ENCODE measurements at regions not wholly inside any gene's neighbourhood (a gene's known extent, or its start where the extent isn't known, plus 50 kb on each side); places are given as distances from the start of the nearest gene placed in this dataset.

- ChIA-PET POLR2A (no interaction called here), CTCF (no interaction called here)
- H3K4me1 Mint-ChIP-seq, result peaks cover 13% of the 10 kb centered on the region
- H3K9me3 Mint-ChIP-seq (ENCODE audit: insufficient read depth), result peaks cover 4% of the 10 kb centered on the region
- no peaks in the 10 kb centered on the region for H3K36me3 ChIP-seq (replicated peaks in 1 of 2; ENCODE audit: control extremely low read depth in 1 of 2, control insufficient read depth in 1 of 2, extremely low read depth in 1 of 2, insufficient read depth in 2 of 2, low read length in 1 of 2)
- no peak for ATAC-seq (ENCODE audit: low read depth)
- H3K4me2 ChIP-seq (replicated peaks; ENCODE audit: low read depth, low read length, poor library complexity, severe bottlenecking), result no peak overlapping the region
- WGBS (ENCODE audit: insufficient coverage), result 100% methylated on average over 1 of the region's 1 CpG
- peaks cover 2 to 3% of the 10 kb centered on the region in 2 donors for H3K4me1 ChIP-seq (ENCODE audit: control insufficient read depth in 2 of 2, insufficient read depth in 2 of 2, low read length in 2 of 2)
- H3K27ac Mint-ChIP-seq, result no peak overlapping the region
- H3K27me3 ChIP-seq (replicated peaks in 1 of 4; ENCODE audit: control extremely low read depth in 1 of 4, control insufficient read depth in 3 of 4, insufficient read depth in 4 of 4, low read length in 3 of 4), result no peaks in the 10 kb centered on the region
- no peaks in the 10 kb centered on the region for H3K9me3 ChIP-seq (ENCODE audit: control extremely low read depth in 1 of 3, control insufficient read depth in 2 of 3, insufficient read depth in 1 of 3, low read length in 2 of 3)
- H3K4me3 Mint-ChIP-seq, result no peak overlapping the region
- H2AFZ ChIP-seq (ENCODE audit: insufficient read depth, low read depth, low read length, poor library complexity, severe bottlenecking), result no peak overlapping the region
- H3K27me3 Mint-ChIP-seq, result no peaks in the 10 kb centered on the region
- H4K20me1 ChIP-seq (ENCODE audit: control insufficient read depth, insufficient read depth, low read length, poor library complexity, severe bottlenecking), result no peaks in the 10 kb centered on the region
- intact Hi-C loops (cut with micrococcal nuclease), result no loop called here
- H3K79me2 ChIP-seq (ENCODE audit: control insufficient read depth, insufficient read depth, low read length), result no peaks in the 10 kb centered on the region
- no peak overlapping the region for H3K27ac ChIP-seq (ENCODE audit: low read length in 2 of 2)
- H3K9ac ChIP-seq (ENCODE audit: low read length), result no peak overlapping the region
- TF ChIP-seq CTCF (IDR thresholded peaks at IDR 0.05) (no peak), EZH2 (IDR thresholded peaks at IDR 0.05; ENCODE audit: borderline replicate concordance, insufficient read depth, low read depth, low read length, poor library complexity, severe bottlenecking) (no peak)
- no peak overlapping the region for H3K4me3 ChIP-seq (ENCODE audit: control extremely low read depth in 1 of 5, extremely low read depth in 1 of 5, insufficient read depth in 1 of 5, low read depth in 2 of 5, low read length in 4 of 5)
- no peak for DNase-seq
Observed at GRCh38 chr5:81914696-81915095, 57.1 kb upstream of the ATG10 start.

GRCh38 chr5:81912933-81913332, 58.9 kb upstream of the ATG10 start:
- H3K36me3 ChIP-seq (replicated peaks in 1 of 2; ENCODE audit: control extremely low read depth in 1 of 2, control insufficient read depth in 1 of 2, extremely low read depth in 1 of 2, insufficient read depth in 2 of 2, low read length in 1 of 2), result no peaks in the 10 kb centered on the region
- H3K4me3 Mint-ChIP-seq, result no peak overlapping the region
- no peaks in the 10 kb centered on the region for H3K9me3 ChIP-seq (ENCODE audit: control extremely low read depth in 1 of 3, control insufficient read depth in 2 of 3, insufficient read depth in 1 of 3, low read length in 2 of 3)
- ChIA-PET POLR2A (no interaction called here), CTCF (no interaction called here)
- intact Hi-C loops (cut with micrococcal nuclease), result no loop called here
- no peaks in the 10 kb centered on the region for H3K27me3 Mint-ChIP-seq
- no peaks in the 10 kb centered on the region for H4K20me1 ChIP-seq (ENCODE audit: control insufficient read depth, insufficient read depth, low read length, poor library complexity, severe bottlenecking)
- peaks cover 4% of the 10 kb centered on the region for H3K9me3 Mint-ChIP-seq (ENCODE audit: insufficient read depth)
- H3K4me1 Mint-ChIP-seq, result peaks cover 30% of the 10 kb centered on the region
- no peak overlapping the region for H3K4me2 ChIP-seq (replicated peaks; ENCODE audit: low read depth, low read length, poor library complexity, severe bottlenecking)
- no peak overlapping the region for H3K27ac ChIP-seq (ENCODE audit: low read length in 2 of 2)
- ATAC-seq (ENCODE audit: low read depth) (no peak), DNase-seq (no peak)
- no peak overlapping the region for H3K9ac ChIP-seq (ENCODE audit: low read length)
- WGBS (ENCODE audit: insufficient coverage), result 100% methylated on average over 4 of the region's 8 CpGs
- no peak overlapping the region for H2AFZ ChIP-seq (ENCODE audit: insufficient read depth, low read depth, low read length, poor library complexity, severe bottlenecking)
- H3K27ac Mint-ChIP-seq, result no peak overlapping the region
- no peak overlapping the region for H3K4me3 ChIP-seq (ENCODE audit: control extremely low read depth in 1 of 5, extremely low read depth in 1 of 5, insufficient read depth in 1 of 5, low read depth in 2 of 5, low read length in 4 of 5)
- no peaks in the 10 kb centered on the region for H3K79me2 ChIP-seq (ENCODE audit: control insufficient read depth, insufficient read depth, low read length)
- peaks cover 10 to 13% of the 10 kb centered on the region in 2 donors for H3K4me1 ChIP-seq (ENCODE audit: control insufficient read depth in 2 of 2, insufficient read depth in 2 of 2, low read length in 2 of 2)
- H3K27me3 ChIP-seq (replicated peaks in 1 of 4; ENCODE audit: control extremely low read depth in 1 of 4, control insufficient read depth in 3 of 4, insufficient read depth in 4 of 4, low read length in 3 of 4), result no peaks in the 10 kb centered on the region
- no peak for TF ChIP-seq EZH2 (IDR thresholded peaks at IDR 0.05; ENCODE audit: borderline replicate concordance, insufficient read depth, low read depth, low read length, poor library complexity, severe bottlenecking)

Measured in B cell (primary cell).